K562 (cell line): ENCODE measurements at regions not wholly inside any gene's neighbourhood (a gene's known extent, or its start where the extent isn't known, plus 50 kb on each side); places are given as distances from the start of the nearest gene placed in this dataset.

ENCODE experiments used
- CCNT2 ChIP-seq: IDR thresholded peaks from 2 replicates; pipeline ENCODE4 v1.6.1; 2011; ENCODE audit warnings: borderline replicate concordance, low read depth, mild to moderate bottlenecking, moderate library complexity, mixed read lengths, low read length; ENCODE audit not compliant: insufficient read length; ENCODE audit errors: extremely low read depth
- CREB3L1 ChIP-seq: fragments of 450-650 bp; IDR thresholded peaks from 2 replicates; pipeline ENCODE4 v1.6.1; 2014; ENCODE audit warnings: low read depth, mild to moderate bottlenecking, moderate library complexity, borderline replicate concordance
- ELK1 ChIP-seq: sonication (generic); formaldehyde crosslinking; IDR thresholded peaks from 2 replicates; pipeline ENCODE4 v1.8.1; 2022; ENCODE audit warnings: missing genetic modification reagents
- HBP1 ChIP-seq: fragments of 450-650 bp; formaldehyde crosslinking; IDR thresholded peaks from 2 replicates; pipeline ENCODE4 v1.4.0; 2022; ENCODE audit warnings: missing genetic modification characterization
- MGA ChIP-seq: fragments of 450-650 bp; IDR thresholded peaks from 2 replicates; pipeline ENCODE4 v1.6.1; 2016; ENCODE audit warnings: mild to moderate bottlenecking, moderate library complexity
- PTRF ChIP-seq: fragments of 450-650 bp; IDR thresholded peaks from 2 replicates; pipeline ENCODE4 v1.6.1; 2016; ENCODE audit warnings: mild to moderate bottlenecking, missing genetic modification characterization, missing compliant biosample characterization
- SAP30 ChIP-seq: fragments of 200-600 bp; sonication (generic); IDR thresholded peaks from 2 replicates; pipeline ENCODE4 v1.6.1; 2012; ENCODE audit warnings: borderline replicate concordance, low read depth, mild to moderate bottlenecking, moderate library complexity, low read length, control low read depth, inconsistent platforms; ENCODE audit not compliant: insufficient read depth, poor library complexity, severe bottlenecking
- STAT5A ChIP-seq: IDR thresholded peaks from 2 replicates; pipeline ENCODE4 v1.6.1; 2012; ENCODE audit warnings: low read length, inconsistent platforms, borderline replicate concordance
- ZNF444 ChIP-seq: fragments of 250-450 bp; sonication (Bioruptor Pico); IDR thresholded peaks from 2 replicates; pipeline ENCODE4 v1.4.0; 2020; ENCODE audit warnings: mild to moderate bottlenecking, moderate library complexity
- ZNF644 ChIP-seq: fragments of 200-800 bp; sonication (Bioruptor generic); IDR thresholded peaks from 2 replicates; pipeline ENCODE4 v1.6.1; 2016; ENCODE audit warnings: low read depth, missing genetic modification characterization, missing compliant biosample characterization
- ZNF79 ChIP-seq: fragments of 250-450 bp; sonication (Bioruptor Pico); IDR thresholded peaks from 2 replicates; pipeline ENCODE4 v1.4.0; 2020; ENCODE audit warnings: low read depth, mild to moderate bottlenecking, moderate library complexity

DNA sequence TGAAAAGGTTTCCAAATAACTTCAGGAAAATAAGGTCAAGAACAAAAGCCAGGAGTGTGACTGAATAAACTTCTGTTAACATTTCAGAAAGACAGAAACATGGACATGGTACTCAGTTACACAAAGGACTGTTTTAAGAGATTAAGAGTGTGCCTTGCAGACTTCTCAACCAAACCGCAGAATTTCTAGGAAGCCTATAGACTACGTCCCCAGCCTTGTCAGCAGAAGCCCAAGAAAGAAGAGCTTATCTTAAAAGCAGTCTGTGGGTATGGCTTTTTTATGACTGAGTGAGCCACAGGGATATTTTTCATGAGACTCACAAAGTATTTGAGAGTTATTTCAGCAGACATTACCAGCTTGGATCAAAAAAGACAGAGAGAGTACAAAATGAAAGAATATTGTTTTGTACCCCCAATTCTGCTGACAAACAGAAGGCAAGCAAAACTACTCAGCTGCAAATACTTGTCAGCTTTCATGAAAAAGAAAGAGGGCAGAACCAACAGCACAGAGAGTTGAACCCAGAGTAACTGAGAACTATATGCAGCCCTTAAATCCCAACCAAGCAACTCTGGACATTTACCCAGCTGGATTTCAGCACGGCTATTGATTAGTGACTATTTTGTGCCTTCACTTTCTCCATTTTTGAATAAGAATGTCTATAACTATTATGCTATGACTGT is 711.0 kb upstream of the CTNND2 start (continued):
- TF ChIP-seq MGA: no peak
- TF ChIP-seq ZNF79: 0 out of 2 replicates have a peak, but pooled peaks have one; percentile 48
- TF ChIP-seq STAT5A: peak; percentile 98
- no peak for TF ChIP-seq CREB3L1
- TF ChIP-seq CCNT2: no peak
- no peak for TF ChIP-seq PTRF (tag)
- no peak for TF ChIP-seq ZNF644
- no peak for TF ChIP-seq ZNF444
- no peak for TF ChIP-seq HBP1 (CRISPR knock-in tag)
- TF ChIP-seq SAP30: no peak
- no peak for TF ChIP-seq ELK1 (CRISPR knock-in tag)
